WTC11 (cell line): ENCODE measurements at regions not wholly inside any gene's neighbourhood (a gene's known extent, or its start where the extent isn't known, plus 50 kb on each side); places are given as distances from the start of the nearest gene placed in this dataset.

Source experiments
- ATAC-seq: fragments of 200-7000 bp; cut with Tn5 transposase; 2 replicates; pipeline ENCODE4 v1.10.0; 2021; ENCODE audit warnings: mild to moderate bottlenecking, moderate library complexity
- CTCF ChIA-PET: fragments of 300-600 bp; sonication (Branson Sonifier 250); formaldehyde crosslinking; loops from one replicate; lab custom pipeline; 2021; ENCODE audit warnings: antibody characterized with exemption; lab: Charles Lee
- POLR2A ChIA-PET: fragments of 350-600 bp; sonication (Branson Sonifier 250); formaldehyde crosslinking; loops from one replicate; lab custom pipeline; 2021; ENCODE audit warnings: antibody characterized with exemption; lab: Charles Lee
- DNase-seq: peaks from one replicate; pipeline ENCODE4 v3.0.0; 2021; ENCODE audit warnings: low spot score
- H3K27ac Mint-ChIP-seq: 2 replicates; pipeline ENCODE4 v1.8.0; 2021; ENCODE audit warnings: mixed read lengths
- H3K27me3 Mint-ChIP-seq: 2 replicates; pipeline ENCODE4 v1.8.0; 2021; ENCODE audit warnings: low read depth, mild to moderate bottlenecking, moderate library complexity, mixed read lengths
- H3K36me3 Mint-ChIP-seq: 2 replicates; pipeline ENCODE4 v1.8.0; 2021; ENCODE audit warnings: mixed read lengths
- H3K4me1 Mint-ChIP-seq: 2 replicates; pipeline ENCODE4 v1.8.0; 2022; ENCODE audit warnings: mixed read lengths
- H3K4me3 Mint-ChIP-seq: 2 replicates; pipeline ENCODE4 v1.8.0; 2021; ENCODE audit warnings: mild to moderate bottlenecking, moderate library complexity, mixed read lengths
- H3K9me3 Mint-ChIP-seq: 2 replicates; pipeline ENCODE4 v1.8.0; 2021; ENCODE audit warnings: mixed read lengths
- ATF1 ChIP-seq: sonication (generic); formaldehyde crosslinking; IDR thresholded peaks from 2 replicates; pipeline ENCODE4 v1.8.1; 2023; ENCODE audit warnings: mild to moderate bottlenecking, moderate library complexity, missing genetic modification reagents
- CREB1 ChIP-seq: sonication (generic); formaldehyde crosslinking; IDR thresholded peaks from 2 replicates; pipeline ENCODE4 v1.8.0; 2023; ENCODE audit warnings: mild to moderate bottlenecking, missing genetic modification reagents
- CREM ChIP-seq: sonication (generic); formaldehyde crosslinking; IDR thresholded peaks from 2 replicates; pipeline ENCODE4 v1.8.1; 2022; ENCODE audit warnings: mild to moderate bottlenecking, missing genetic modification reagents, moderate library complexity
- JAZF1 ChIP-seq: fragments of 250-450 bp; sonication (Bioruptor Pico); IDR thresholded peaks from 2 replicates; pipeline ENCODE4 v1.9.0; 2021; ENCODE audit warnings: moderate library complexity, mild to moderate bottlenecking, inconsistent platforms
- NFE2L1 ChIP-seq: sonication (generic); formaldehyde crosslinking; IDR thresholded peaks from 2 replicates; pipeline ENCODE4 v1.8.1; 2023; ENCODE audit warnings: missing genetic modification reagents
- NR1H2 ChIP-seq: sonication (generic); formaldehyde crosslinking; IDR thresholded peaks from 2 replicates; pipeline ENCODE4 v1.9.0; 2021; ENCODE audit warnings: mild to moderate bottlenecking, moderate library complexity, missing genetic modification reagents
- NR2C2 ChIP-seq: sonication (generic); formaldehyde crosslinking; IDR thresholded peaks from 2 replicates; pipeline ENCODE4 v1.8.0; 2022; ENCODE audit warnings: mild to moderate bottlenecking, missing genetic modification reagents
- RELA ChIP-seq: sonication (generic); formaldehyde crosslinking; IDR thresholded peaks from 2 replicates; pipeline ENCODE4 v1.8.1; 2022; ENCODE audit warnings: missing genetic modification reagents, mild to moderate bottlenecking, borderline replicate concordance
- SMAD3 ChIP-seq: sonication (generic); formaldehyde crosslinking; IDR thresholded peaks from 2 replicates; pipeline ENCODE4 v1.8.0; 2022; ENCODE audit warnings: missing genetic modification reagents, mild to moderate bottlenecking, borderline replicate concordance
- SMAD4 ChIP-seq: sonication (generic); formaldehyde crosslinking; IDR thresholded peaks from 2 replicates; pipeline ENCODE4 v1.8.0; 2022; ENCODE audit warnings: mild to moderate bottlenecking, missing genetic modification reagents
- SOX15 ChIP-seq: fragments of 250-450 bp; sonication (Bioruptor Pico); IDR thresholded peaks from 2 replicates; pipeline ENCODE4 v1.9.0; 2021; ENCODE audit warnings: mild to moderate bottlenecking
- ZNF396 ChIP-seq: fragments of 250-450 bp; sonication (Bioruptor Pico); IDR thresholded peaks from 2 replicates; pipeline ENCODE4 v1.8.0; 2021; ENCODE audit warnings: mild to moderate bottlenecking, moderate library complexity, borderline replicate concordance
- TF ChIP-seq, protein P1 (sequence below): sonication (generic); formaldehyde crosslinking; IDR thresholded peaks from 2 replicates; pipeline ENCODE4 v1.8.0; 2022; ENCODE audit warnings: mild to moderate bottlenecking, missing genetic modification reagents
- TF ChIP-seq, protein P2 (sequence below): sonication (generic); formaldehyde crosslinking; IDR thresholded peaks from 2 replicates; pipeline ENCODE4 v1.8.1; 2023; ENCODE audit warnings: mild to moderate bottlenecking, missing genetic modification reagents
- TF ChIP-seq, protein P3 (sequence below): fragments of 250-450 bp; sonication (Bioruptor Pico); IDR thresholded peaks from 2 replicates; pipeline ENCODE4 v1.8.0; 2021; ENCODE audit warnings: mild to moderate bottlenecking
- TF ChIP-seq, protein P4 (sequence below): fragments of 200-600 bp; IDR thresholded peaks from 2 replicates; pipeline ENCODE4 v1.8.0; 2022; ENCODE audit warnings: antibody characterized with exemption
- TF ChIP-seq, protein P5 (sequence below): fragments of 250-450 bp; sonication (Bioruptor Pico); IDR thresholded peaks from 2 replicates; pipeline ENCODE4 v1.9.0; 2021; ENCODE audit warnings: mild to moderate bottlenecking, borderline replicate concordance
- TF ChIP-seq, protein P6 (sequence below): sonication (generic); formaldehyde crosslinking; IDR thresholded peaks from 2 replicates; pipeline ENCODE4 v1.8.0; 2022; ENCODE audit warnings: mild to moderate bottlenecking, missing genetic modification reagents
- TF ChIP-seq, protein P7 (sequence below): sonication (generic); formaldehyde crosslinking; IDR thresholded peaks from 2 replicates; pipeline ENCODE4 v1.8.0; 2022; ENCODE audit warnings: missing genetic modification reagents
- TF ChIP-seq, protein P8 (sequence below): sonication (generic); formaldehyde crosslinking; conservative IDR thresholded peaks from 2 replicates; pipeline ENCODE4 v1.8.1; 2022; ENCODE audit warnings: mild to moderate bottlenecking, missing genetic modification reagents

DNA sequence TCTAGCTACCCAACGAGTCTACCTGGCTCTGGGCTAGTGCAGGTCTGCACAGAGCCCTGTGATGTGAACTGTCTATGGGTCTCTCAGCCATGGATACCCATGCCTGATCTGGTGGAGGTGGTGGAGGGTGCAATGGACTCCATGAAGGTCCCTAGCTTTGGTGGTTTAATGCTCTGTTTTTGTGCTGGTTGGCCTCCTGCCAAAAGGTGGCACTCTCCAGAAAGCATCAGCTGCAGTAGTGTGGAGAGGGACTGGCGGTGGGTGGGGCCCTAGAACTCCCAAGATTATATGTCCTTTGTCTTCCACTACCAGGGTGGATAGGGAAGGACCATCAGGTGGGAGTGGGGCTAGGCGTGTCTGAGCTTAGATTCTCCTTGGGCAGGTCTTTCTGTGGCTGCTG lies 290.1 kb downstream of the AGTPBP1 start:
- Mint-ChIP-seq H3K4me3 (no peak overlapping the region), H3K27me3 (peaks cover 3% of the 10 kb centered on the region; the same call in 1 of the 2 replicates)
- no peak for ATAC-seq
- TF ChIP-seq ATF1 (CRISPR knock-in tag), result no peak
- TF ChIP-seq, protein P1, sequence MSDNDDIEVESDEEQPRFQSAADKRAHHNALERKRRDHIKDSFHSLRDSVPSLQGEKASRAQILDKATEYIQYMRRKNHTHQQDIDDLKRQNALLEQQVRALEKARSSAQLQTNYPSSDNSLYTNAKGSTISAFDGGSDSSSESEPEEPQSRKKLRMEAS, result no peak
- TF ChIP-seq, protein P2, sequence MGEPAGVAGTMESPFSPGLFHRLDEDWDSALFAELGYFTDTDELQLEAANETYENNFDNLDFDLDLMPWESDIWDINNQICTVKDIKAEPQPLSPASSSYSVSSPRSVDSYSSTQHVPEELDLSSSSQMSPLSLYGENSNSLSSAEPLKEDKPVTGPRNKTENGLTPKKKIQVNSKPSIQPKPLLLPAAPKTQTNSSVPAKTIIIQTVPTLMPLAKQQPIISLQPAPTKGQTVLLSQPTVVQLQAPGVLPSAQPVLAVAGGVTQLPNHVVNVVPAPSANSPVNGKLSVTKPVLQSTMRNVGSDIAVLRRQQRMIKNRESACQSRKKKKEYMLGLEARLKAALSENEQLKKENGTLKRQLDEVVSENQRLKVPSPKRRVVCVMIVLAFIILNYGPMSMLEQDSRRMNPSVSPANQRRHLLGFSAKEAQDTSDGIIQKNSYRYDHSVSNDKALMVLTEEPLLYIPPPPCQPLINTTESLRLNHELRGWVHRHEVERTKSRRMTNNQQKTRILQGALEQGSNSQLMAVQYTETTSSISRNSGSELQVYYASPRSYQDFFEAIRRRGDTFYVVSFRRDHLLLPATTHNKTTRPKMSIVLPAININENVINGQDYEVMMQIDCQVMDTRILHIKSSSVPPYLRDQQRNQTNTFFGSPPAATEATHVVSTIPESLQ (CRISPR knock-in tag), result no peak
- no peak for TF ChIP-seq JAZF1 (CRISPR knock-in tag)
- TF ChIP-seq, protein P3, sequence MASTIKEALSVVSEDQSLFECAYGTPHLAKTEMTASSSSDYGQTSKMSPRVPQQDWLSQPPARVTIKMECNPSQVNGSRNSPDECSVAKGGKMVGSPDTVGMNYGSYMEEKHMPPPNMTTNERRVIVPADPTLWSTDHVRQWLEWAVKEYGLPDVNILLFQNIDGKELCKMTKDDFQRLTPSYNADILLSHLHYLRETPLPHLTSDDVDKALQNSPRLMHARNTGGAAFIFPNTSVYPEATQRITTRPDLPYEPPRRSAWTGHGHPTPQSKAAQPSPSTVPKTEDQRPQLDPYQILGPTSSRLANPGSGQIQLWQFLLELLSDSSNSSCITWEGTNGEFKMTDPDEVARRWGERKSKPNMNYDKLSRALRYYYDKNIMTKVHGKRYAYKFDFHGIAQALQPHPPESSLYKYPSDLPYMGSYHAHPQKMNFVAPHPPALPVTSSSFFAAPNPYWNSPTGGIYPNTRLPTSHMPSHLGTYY (CRISPR knock-in tag), result no peak
- TF ChIP-seq, protein P4, sequence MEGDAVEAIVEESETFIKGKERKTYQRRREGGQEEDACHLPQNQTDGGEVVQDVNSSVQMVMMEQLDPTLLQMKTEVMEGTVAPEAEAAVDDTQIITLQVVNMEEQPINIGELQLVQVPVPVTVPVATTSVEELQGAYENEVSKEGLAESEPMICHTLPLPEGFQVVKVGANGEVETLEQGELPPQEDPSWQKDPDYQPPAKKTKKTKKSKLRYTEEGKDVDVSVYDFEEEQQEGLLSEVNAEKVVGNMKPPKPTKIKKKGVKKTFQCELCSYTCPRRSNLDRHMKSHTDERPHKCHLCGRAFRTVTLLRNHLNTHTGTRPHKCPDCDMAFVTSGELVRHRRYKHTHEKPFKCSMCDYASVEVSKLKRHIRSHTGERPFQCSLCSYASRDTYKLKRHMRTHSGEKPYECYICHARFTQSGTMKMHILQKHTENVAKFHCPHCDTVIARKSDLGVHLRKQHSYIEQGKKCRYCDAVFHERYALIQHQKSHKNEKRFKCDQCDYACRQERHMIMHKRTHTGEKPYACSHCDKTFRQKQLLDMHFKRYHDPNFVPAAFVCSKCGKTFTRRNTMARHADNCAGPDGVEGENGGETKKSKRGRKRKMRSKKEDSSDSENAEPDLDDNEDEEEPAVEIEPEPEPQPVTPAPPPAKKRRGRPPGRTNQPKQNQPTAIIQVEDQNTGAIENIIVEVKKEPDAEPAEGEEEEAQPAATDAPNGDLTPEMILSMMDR, result no peak
- TF ChIP-seq ZNF396, result no peak
- no peak for TF ChIP-seq SMAD4
- TF ChIP-seq, all 79 proteins: peak for 0
- POLR2A ChIA-PET, result no interaction called here
- Mint-ChIP-seq H3K27ac (no peak overlapping the region), H3K9me3 (peaks cover 74% of the 10 kb centered on the region), H3K36me3 (peaks cover 71% of the 10 kb centered on the region), H3K4me1 (peaks cover 6% of the 10 kb centered on the region)
- DNase-seq, result no peak
- CTCF ChIA-PET, result interaction anchor here (1.6 kb wide), 1 partner anchor 119 kb away, joined by 4 read pairs; no protein-coding TSS in a partner anchor

DNA sequence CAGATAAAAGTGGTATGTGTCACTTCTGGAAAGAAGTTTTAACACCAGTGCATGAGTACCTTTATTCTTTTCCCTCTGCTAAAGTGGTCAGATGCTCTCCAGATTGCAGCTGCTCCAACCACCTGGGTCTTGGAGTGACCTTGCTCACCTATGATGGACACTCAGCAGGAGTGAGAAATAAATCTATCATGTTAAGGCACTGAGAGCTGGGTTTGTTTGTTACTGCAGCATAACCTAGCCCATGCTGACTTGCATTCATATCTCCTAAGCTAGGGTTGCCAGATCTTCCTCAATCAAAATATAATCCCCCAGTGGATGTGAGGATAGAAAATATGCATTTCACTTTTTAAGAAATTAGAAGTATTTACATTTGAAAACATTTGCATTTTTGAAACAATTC lies 295.9 kb downstream of the AGTPBP1 start:
- TF ChIP-seq CREM (CRISPR knock-in tag) (no peak), SOX15 (no peak), CREB1 (CRISPR knock-in tag) (no peak), SMAD3 (CRISPR knock-in tag) (no peak), NR1H2 (CRISPR knock-in tag) (no peak), NR2C2 (no peak), NFE2L1 (CRISPR knock-in tag) (no peak), RELA (CRISPR knock-in tag) (no peak), ZNF396 (no peak)
- TF ChIP-seq, protein P5, sequence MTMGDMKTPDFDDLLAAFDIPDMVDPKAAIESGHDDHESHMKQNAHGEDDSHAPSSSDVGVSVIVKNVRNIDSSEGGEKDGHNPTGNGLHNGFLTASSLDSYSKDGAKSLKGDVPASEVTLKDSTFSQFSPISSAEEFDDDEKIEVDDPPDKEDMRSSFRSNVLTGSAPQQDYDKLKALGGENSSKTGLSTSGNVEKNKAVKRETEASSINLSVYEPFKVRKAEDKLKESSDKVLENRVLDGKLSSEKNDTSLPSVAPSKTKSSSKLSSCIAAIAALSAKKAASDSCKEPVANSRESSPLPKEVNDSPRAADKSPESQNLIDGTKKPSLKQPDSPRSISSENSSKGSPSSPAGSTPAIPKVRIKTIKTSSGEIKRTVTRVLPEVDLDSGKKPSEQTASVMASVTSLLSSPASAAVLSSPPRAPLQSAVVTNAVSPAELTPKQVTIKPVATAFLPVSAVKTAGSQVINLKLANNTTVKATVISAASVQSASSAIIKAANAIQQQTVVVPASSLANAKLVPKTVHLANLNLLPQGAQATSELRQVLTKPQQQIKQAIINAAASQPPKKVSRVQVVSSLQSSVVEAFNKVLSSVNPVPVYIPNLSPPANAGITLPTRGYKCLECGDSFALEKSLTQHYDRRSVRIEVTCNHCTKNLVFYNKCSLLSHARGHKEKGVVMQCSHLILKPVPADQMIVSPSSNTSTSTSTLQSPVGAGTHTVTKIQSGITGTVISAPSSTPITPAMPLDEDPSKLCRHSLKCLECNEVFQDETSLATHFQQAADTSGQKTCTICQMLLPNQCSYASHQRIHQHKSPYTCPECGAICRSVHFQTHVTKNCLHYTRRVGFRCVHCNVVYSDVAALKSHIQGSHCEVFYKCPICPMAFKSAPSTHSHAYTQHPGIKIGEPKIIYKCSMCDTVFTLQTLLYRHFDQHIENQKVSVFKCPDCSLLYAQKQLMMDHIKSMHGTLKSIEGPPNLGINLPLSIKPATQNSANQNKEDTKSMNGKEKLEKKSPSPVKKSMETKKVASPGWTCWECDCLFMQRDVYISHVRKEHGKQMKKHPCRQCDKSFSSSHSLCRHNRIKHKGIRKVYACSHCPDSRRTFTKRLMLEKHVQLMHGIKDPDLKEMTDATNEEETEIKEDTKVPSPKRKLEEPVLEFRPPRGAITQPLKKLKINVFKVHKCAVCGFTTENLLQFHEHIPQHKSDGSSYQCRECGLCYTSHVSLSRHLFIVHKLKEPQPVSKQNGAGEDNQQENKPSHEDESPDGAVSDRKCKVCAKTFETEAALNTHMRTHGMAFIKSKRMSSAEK, result no peak
- TF ChIP-seq, protein P6, sequence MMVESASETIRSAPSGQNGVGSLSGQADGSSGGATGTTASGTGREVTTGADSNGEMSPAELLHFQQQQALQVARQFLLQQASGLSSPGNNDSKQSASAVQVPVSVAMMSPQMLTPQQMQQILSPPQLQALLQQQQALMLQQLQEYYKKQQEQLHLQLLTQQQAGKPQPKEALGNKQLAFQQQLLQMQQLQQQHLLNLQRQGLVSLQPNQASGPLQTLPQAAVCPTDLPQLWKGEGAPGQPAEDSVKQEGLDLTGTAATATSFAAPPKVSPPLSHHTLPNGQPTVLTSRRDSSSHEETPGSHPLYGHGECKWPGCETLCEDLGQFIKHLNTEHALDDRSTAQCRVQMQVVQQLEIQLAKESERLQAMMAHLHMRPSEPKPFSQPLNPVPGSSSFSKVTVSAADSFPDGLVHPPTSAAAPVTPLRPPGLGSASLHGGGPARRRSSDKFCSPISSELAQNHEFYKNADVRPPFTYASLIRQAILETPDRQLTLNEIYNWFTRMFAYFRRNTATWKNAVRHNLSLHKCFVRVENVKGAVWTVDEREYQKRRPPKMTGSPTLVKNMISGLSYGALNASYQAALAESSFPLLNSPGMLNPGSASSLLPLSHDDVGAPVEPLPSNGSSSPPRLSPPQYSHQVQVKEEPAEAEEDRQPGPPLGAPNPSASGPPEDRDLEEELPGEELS (CRISPR knock-in tag), result no peak
- TF ChIP-seq, protein P7, sequence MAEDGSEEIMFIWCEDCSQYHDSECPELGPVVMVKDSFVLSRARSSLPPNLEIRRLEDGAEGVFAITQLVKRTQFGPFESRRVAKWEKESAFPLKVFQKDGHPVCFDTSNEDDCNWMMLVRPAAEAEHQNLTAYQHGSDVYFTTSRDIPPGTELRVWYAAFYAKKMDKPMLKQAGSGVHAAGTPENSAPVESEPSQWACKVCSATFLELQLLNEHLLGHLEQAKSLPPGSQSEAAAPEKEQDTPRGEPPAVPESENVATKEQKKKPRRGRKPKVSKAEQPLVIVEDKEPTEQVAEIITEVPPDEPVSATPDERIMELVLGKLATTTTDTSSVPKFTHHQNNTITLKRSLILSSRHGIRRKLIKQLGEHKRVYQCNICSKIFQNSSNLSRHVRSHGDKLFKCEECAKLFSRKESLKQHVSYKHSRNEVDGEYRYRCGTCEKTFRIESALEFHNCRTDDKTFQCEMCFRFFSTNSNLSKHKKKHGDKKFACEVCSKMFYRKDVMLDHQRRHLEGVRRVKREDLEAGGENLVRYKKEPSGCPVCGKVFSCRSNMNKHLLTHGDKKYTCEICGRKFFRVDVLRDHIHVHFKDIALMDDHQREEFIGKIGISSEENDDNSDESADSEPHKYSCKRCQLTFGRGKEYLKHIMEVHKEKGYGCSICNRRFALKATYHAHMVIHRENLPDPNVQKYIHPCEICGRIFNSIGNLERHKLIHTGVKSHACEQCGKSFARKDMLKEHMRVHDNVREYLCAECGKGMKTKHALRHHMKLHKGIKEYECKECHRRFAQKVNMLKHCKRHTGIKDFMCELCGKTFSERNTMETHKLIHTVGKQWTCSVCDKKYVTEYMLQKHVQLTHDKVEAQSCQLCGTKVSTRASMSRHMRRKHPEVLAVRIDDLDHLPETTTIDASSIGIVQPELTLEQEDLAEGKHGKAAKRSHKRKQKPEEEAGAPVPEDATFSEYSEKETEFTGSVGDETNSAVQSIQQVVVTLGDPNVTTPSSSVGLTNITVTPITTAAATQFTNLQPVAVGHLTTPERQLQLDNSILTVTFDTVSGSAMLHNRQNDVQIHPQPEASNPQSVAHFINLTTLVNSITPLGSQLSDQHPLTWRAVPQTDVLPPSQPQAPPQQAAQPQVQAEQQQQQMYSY (CRISPR knock-in tag), result no peak
- TF ChIP-seq, protein P8, sequence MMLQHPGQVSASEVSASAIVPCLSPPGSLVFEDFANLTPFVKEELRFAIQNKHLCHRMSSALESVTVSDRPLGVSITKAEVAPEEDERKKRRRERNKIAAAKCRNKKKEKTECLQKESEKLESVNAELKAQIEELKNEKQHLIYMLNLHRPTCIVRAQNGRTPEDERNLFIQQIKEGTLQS, result no peak
- ChIA-PET CTCF (no interaction called here), POLR2A (no interaction called here)
- H3K36me3 Mint-ChIP-seq, result peaks cover 45% of the 10 kb centered on the region
- no peak overlapping the region for H3K4me3 Mint-ChIP-seq
- no peak overlapping the region for H3K27ac Mint-ChIP-seq
- H3K4me1 Mint-ChIP-seq, result no peaks in the 10 kb centered on the region
- peaks cover 54% of the 10 kb centered on the region for H3K9me3 Mint-ChIP-seq
- ATAC-seq (no peak), DNase-seq (no peak)
- H3K27me3 Mint-ChIP-seq, result peaks cover 3% of the 10 kb centered on the region; the same call in 1 of the 2 replicates
